ENCODE measurements at regions not wholly inside any gene's neighbourhood (a gene's known extent, or its start where the extent isn't known, plus 50 kb on each side); places are given as distances from the start of the nearest gene placed in this dataset.

DNA sequence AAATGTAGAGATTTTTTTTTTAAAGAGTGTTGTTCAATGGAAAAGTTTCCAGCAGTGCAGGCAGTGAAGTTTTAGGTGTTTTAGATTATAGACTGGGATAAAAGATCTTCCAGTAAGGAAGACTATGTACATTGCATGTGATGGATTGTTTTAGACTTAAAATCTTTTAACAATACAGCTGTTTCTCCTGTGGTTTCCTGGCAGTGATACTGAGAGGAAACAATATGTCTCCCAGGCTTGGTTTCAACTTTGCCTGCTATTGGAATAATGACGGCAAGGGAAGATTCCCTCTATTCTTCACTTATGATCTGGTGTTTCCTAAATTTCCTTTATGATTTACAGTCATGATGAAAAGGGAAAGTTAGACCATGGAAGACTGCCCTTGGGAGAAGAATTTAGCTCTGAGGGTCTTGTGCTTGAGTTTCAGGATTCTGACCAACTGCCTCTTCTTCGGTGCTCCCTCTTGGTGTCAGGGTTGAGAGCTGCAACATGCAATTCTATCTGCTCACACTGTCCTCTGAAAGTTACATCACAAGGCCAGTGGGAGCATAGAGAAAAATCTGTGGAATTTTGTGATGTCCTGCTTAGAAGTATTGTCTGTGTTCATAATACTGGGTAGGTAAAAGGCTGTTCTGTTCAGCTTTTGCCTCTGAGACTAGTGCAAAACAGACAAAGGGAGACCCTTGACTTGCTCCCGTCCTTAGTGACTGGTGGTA lies 262.8 kb upstream of the MAN1A1 start:
- no peak for TF ChIP-seq FOXP2 (optimal IDR thresholded peaks at IDR 0.05; ENCODE audit: borderline replicate concordance, extremely low read depth, extremely low read length, insufficient read depth)
- no peak for TF ChIP-seq POLR2AphosphoS5 (IDR thresholded peaks at IDR 0.05; ENCODE audit: low read depth, low read length)
- TF ChIP-seq SIN3A (IDR thresholded peaks at IDR 0.05; ENCODE audit: borderline replicate concordance, insufficient read depth, low read length), result no peak
- TF ChIP-seq TAF1 (IDR thresholded peaks at IDR 0.05; ENCODE audit: borderline replicate concordance, insufficient read depth, low read length), result no peak
- TF ChIP-seq, protein P1, sequence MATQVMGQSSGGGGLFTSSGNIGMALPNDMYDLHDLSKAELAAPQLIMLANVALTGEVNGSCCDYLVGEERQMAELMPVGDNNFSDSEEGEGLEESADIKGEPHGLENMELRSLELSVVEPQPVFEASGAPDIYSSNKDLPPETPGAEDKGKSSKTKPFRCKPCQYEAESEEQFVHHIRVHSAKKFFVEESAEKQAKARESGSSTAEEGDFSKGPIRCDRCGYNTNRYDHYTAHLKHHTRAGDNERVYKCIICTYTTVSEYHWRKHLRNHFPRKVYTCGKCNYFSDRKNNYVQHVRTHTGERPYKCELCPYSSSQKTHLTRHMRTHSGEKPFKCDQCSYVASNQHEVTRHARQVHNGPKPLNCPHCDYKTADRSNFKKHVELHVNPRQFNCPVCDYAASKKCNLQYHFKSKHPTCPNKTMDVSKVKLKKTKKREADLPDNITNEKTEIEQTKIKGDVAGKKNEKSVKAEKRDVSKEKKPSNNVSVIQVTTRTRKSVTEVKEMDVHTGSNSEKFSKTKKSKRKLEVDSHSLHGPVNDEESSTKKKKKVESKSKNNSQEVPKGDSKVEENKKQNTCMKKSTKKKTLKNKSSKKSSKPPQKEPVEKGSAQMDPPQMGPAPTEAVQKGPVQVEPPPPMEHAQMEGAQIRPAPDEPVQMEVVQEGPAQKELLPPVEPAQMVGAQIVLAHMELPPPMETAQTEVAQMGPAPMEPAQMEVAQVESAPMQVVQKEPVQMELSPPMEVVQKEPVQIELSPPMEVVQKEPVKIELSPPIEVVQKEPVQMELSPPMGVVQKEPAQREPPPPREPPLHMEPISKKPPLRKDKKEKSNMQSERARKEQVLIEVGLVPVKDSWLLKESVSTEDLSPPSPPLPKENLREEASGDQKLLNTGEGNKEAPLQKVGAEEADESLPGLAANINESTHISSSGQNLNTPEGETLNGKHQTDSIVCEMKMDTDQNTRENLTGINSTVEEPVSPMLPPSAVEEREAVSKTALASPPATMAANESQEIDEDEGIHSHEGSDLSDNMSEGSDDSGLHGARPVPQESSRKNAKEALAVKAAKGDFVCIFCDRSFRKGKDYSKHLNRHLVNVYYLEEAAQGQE (IDR thresholded peaks at IDR 0.05; ENCODE audit: insufficient read depth in 1 of 2, low read depth in 2 of 2, low read length in 2 of 2), result no peak

GRCh38 chr6:119610754-119611153 lies 261.2 kb upstream of the MAN1A1 start:
- TF ChIP-seq TAF1 (IDR thresholded peaks at IDR 0.05; ENCODE audit: borderline replicate concordance, insufficient read depth, low read length) (no peak), POLR2AphosphoS5 (IDR thresholded peaks at IDR 0.05; ENCODE audit: low read depth, low read length) (no peak), SIN3A (IDR thresholded peaks at IDR 0.05; ENCODE audit: borderline replicate concordance, insufficient read depth, low read length) (no peak), FOXP2 (optimal IDR thresholded peaks at IDR 0.05; ENCODE audit: borderline replicate concordance, extremely low read depth, extremely low read length, insufficient read depth) (no peak)
- TF ChIP-seq, protein P1 (IDR thresholded peaks at IDR 0.05; ENCODE audit: insufficient read depth in 1 of 2, low read depth in 2 of 2, low read length in 2 of 2), result no peak

GRCh38 chr6:119610265-119610664 lies 260.7 kb upstream of the MAN1A1 start:
- TF ChIP-seq SIN3A (IDR thresholded peaks at IDR 0.05; ENCODE audit: borderline replicate concordance, insufficient read depth, low read length) (no peak), POLR2AphosphoS5 (IDR thresholded peaks at IDR 0.05; ENCODE audit: low read depth, low read length) (no peak), TAF1 (IDR thresholded peaks at IDR 0.05; ENCODE audit: borderline replicate concordance, insufficient read depth, low read length) (no peak), FOXP2 (optimal IDR thresholded peaks at IDR 0.05; ENCODE audit: borderline replicate concordance, extremely low read depth, extremely low read length, insufficient read depth) (no peak)
- TF ChIP-seq, protein P1 (IDR thresholded peaks at IDR 0.05; ENCODE audit: insufficient read depth in 1 of 2, low read depth in 2 of 2, low read length in 2 of 2), result no peak

DNA sequence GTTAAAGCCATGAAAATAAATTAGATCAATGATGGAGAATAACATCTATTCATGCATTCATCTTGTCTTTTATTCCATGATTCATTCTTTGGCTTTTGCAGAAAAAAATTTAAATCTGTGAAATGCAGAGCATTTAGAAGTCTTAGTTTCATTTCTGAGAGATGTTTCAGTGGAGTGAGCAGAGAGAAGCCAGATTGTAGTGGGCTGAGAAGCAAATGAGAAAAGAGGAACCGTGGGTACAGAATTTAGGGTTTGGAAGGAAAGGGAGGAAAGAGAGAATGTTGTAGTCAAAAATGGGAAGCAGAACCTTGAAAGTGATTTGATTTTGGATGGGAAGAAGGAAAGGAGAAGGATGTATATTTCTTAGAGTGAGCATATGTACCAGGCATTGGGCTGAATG lies 260.3 kb upstream of the MAN1A1 start:
- no peak for TF ChIP-seq POLR2AphosphoS5 (IDR thresholded peaks at IDR 0.05; ENCODE audit: low read depth, low read length)
- TF ChIP-seq SIN3A (IDR thresholded peaks at IDR 0.05; ENCODE audit: borderline replicate concordance, insufficient read depth, low read length), result no peak
- TF ChIP-seq FOXP2 (optimal IDR thresholded peaks at IDR 0.05; ENCODE audit: borderline replicate concordance, extremely low read depth, extremely low read length, insufficient read depth), result no peak
- no peak for TF ChIP-seq TAF1 (IDR thresholded peaks at IDR 0.05; ENCODE audit: borderline replicate concordance, insufficient read depth, low read length)
- TF ChIP-seq, protein P1 (IDR thresholded peaks at IDR 0.05; ENCODE audit: insufficient read depth in 1 of 2, low read depth in 2 of 2, low read length in 2 of 2), result no peak

Data from PFSK-1 (cell line).